H54 (cell line): ENCODE measurements at regions not wholly inside any gene's neighbourhood (a gene's known extent, or its start where the extent isn't known, plus 50 kb on each side); places are given as distances from the start of the nearest gene placed in this dataset.

ENCODE experiments used
- DNase-seq: peaks from one replicate; pipeline ENCODE4 v3.0.0; 2011; ENCODE audit warnings: low spot score, mixed read lengths; ENCODE audit not compliant: insufficient read length
- FAIRE-seq: peaks from 3 replicates; lab custom pipeline; 2011; peaks lifted over from hg19 to GRCh38; lab: Jason Lieb, UNC
- POLR2A ChIP-seq: IDR thresholded peaks from 2 replicates; pipeline ENCODE4 v1.6.1; 2011; ENCODE audit warnings: low read depth, mild to moderate bottlenecking, low read length

GRCh38 chr5:88952344-88952743, 69.4 kb upstream of the MEF2C start:
- DNase-seq (no peak), FAIRE-seq (no peak)
- TF ChIP-seq POLR2A, result no peak

GRCh38 chr5:88951457-88951856, 68.5 kb upstream of the MEF2C start:
- FAIRE-seq (no peak), DNase-seq (no peak)
- TF ChIP-seq POLR2A, result no peak

- no peak for FAIRE-seq
- DNase-seq, result no peak
- no peak for TF ChIP-seq POLR2A
Observed at GRCh38 chr5:88948746-88949600, 66.0 kb upstream of the MEF2C start.

GRCh38 chr5:88944751-88945531, 62.0 kb upstream of the MEF2C start:
- DNase-seq, result no peak
- peak; percentile 30 for FAIRE-seq
- TF ChIP-seq POLR2A, result no peak

- FAIRE-seq (no peak), DNase-seq (no peak)
- TF ChIP-seq POLR2A, result no peak
Observed at GRCh38 chr5:88941581-88941980, 58.6 kb upstream of the MEF2C start.

- FAIRE-seq (no peak), DNase-seq (no peak)
- TF ChIP-seq POLR2A, result no peak
Observed at GRCh38 chr5:88940713-88941112, 57.7 kb upstream of the MEF2C start.

GRCh38 chr5:88939300-88939699, 56.3 kb upstream of the MEF2C start:
- DNase-seq (no peak), FAIRE-seq (no peak)
- TF ChIP-seq POLR2A, result no peak

GRCh38 chr5:88938488-88938887, 55.5 kb upstream of the MEF2C start:
- DNase-seq (no peak), FAIRE-seq (no peak)
- no peak for TF ChIP-seq POLR2A

GRCh38 chr5:88937406-88937805, 54.4 kb upstream of the MEF2C start:
- DNase-seq (no peak), FAIRE-seq (no peak)
- TF ChIP-seq POLR2A, result no peak

GRCh38 chr5:88934439-88934838, 51.5 kb upstream of the MEF2C start:
- no peak for TF ChIP-seq POLR2A
- FAIRE-seq, result no peak

More at GRCh38 chr5:88934439-88934838, 51.5 kb upstream of the MEF2C start:
- DNase-seq, result no peak
